Neural cell (in vitro differentiated cells): ENCODE measurements at regions not wholly inside any gene's neighbourhood (a gene's known extent, or its start where the extent isn't known, plus 50 kb on each side); places are given as distances from the start of the nearest gene placed in this dataset.

Source experiments
- H2AFZ ChIP-seq: fragments of 200-600, 300-800 bp; sonication (generic), shearing (Covaris generic); 2 replicates; pipeline ENCODE4 v1.6.0; 2014; ENCODE audit warnings: low read depth, mild to moderate bottlenecking, antibody characterized with exemption, low read length, moderate library complexity
- H3F3A ChIP-seq: fragments of 200-600 bp; shearing (Covaris generic); 2 replicates; pipeline ENCODE4 v1.6.1; 2016; ENCODE audit warnings: mild to moderate bottlenecking, moderate library complexity, mixed read lengths, antibody characterized with exemption, low read length; ENCODE audit not compliant: insufficient read depth, poor library complexity, severe bottlenecking
- H3K27ac ChIP-seq: fragments of 200-600, 300-800 bp; sonication (generic), shearing (Covaris generic); 2 replicates; pipeline ENCODE4 v1.5.1; 2014; ENCODE audit warnings: mild to moderate bottlenecking, low read length, moderate library complexity
- H3K27me3 ChIP-seq: fragments of 300-800, 200-600 bp; sonication (generic), shearing (Covaris generic); 2 replicates; pipeline ENCODE4 v1.6.0; 2014; ENCODE audit warnings: mild to moderate bottlenecking, low read depth, low read length, moderate library complexity; ENCODE audit not compliant: insufficient read depth
- H3K36me3 ChIP-seq: fragments of 300-800, 200-600 bp; sonication (generic), shearing (Covaris generic); 2 replicates; pipeline ENCODE4 v1.5.1; 2014; ENCODE audit warnings: mild to moderate bottlenecking, antibody characterized with exemption, low read length, moderate library complexity; ENCODE audit not compliant: insufficient read depth
- H3K4me2 ChIP-seq: fragments of 300-800, 200-600 bp; sonication (generic), shearing (Covaris generic); 2 replicates; pipeline ENCODE4 v1.6.0; 2014; ENCODE audit warnings: mild to moderate bottlenecking, low read length
- H3K4me3 ChIP-seq: fragments of 300-800, 200-600 bp; sonication (generic), shearing (Covaris generic); 2 replicates; pipeline ENCODE4 v1.5.1; 2014; ENCODE audit warnings: mild to moderate bottlenecking, low read length, moderate library complexity
- H3K79me2 ChIP-seq: fragments of 200-600 bp; shearing (Covaris generic); replicated peaks from 2 replicates; pipeline ENCODE4 v1.6.0; 2014; ENCODE audit warnings: mild to moderate bottlenecking, low read length, moderate library complexity; ENCODE audit not compliant: insufficient read depth
- H3K9ac ChIP-seq: fragments of 300-800, 200-600 bp; sonication (generic), shearing (Covaris generic); 2 replicates; pipeline ENCODE4 v1.6.1; 2016; ENCODE audit warnings: mild to moderate bottlenecking, low read length, mixed read lengths
- H3K9me2 ChIP-seq: fragments of 200-600 bp; shearing (Covaris generic); 2 replicates; pipeline ENCODE4 v1.6.1; 2016; ENCODE audit warnings: mild to moderate bottlenecking, low read length, mixed read lengths; ENCODE audit not compliant: insufficient read depth
- H3K9me3 ChIP-seq: fragments of 200-600, 300-800 bp; sonication (generic), shearing (Covaris generic); 2 replicates; pipeline ENCODE4 v1.6.1; 2016; ENCODE audit warnings: mild to moderate bottlenecking, mixed run types, low read length, moderate library complexity, mixed read lengths
- H4K20me1 ChIP-seq: fragments of 200-600 bp; shearing (Covaris generic); 2 replicates; pipeline ENCODE4 v1.6.1; 2016; ENCODE audit warnings: mild to moderate bottlenecking, mixed run types; ENCODE audit not compliant: insufficient read depth
- EP300 ChIP-seq: fragments of 450-650 bp; conservative IDR thresholded peaks from 2 replicates; pipeline ENCODE4 v1.6.1; 2014; ENCODE audit warnings: antibody characterized with exemption, mild to moderate bottlenecking, moderate library complexity; ENCODE audit not compliant: poor library complexity, severe bottlenecking
- EZH2 ChIP-seq: fragments of 200-600, 300-800 bp; shearing (Covaris generic), sonication (generic); IDR thresholded peaks from 2 replicates; pipeline ENCODE4 v1.6.1; 2014; ENCODE audit warnings: antibody characterized with exemption, low read length, borderline replicate concordance, mild to moderate bottlenecking; ENCODE audit not compliant: insufficient read depth, poor library complexity, severe bottlenecking
- MXI1 ChIP-seq: fragments of 450-650 bp; conservative IDR thresholded peaks from 2 replicates; pipeline ENCODE4 v1.6.1; 2014; ENCODE audit warnings: antibody characterized with exemption, mild to moderate bottlenecking; ENCODE audit not compliant: poor library complexity, severe bottlenecking
- POLR2AphosphoS5 ChIP-seq: IDR thresholded peaks from 2 replicates; pipeline ENCODE4 v1.6.1; 2012
- RAD21 ChIP-seq: fragments of 450-650 bp; conservative IDR thresholded peaks from 2 replicates; pipeline ENCODE4 v1.6.1; 2014; ENCODE audit warnings: antibody characterized with exemption, mild to moderate bottlenecking, moderate library complexity
- SMC3 ChIP-seq: fragments of 450-650 bp; conservative IDR thresholded peaks from 2 replicates; pipeline ENCODE4 v1.6.1; 2014; ENCODE audit warnings: antibody characterized with exemption, mild to moderate bottlenecking, moderate library complexity; ENCODE audit not compliant: poor library complexity
- TAF1 ChIP-seq: IDR thresholded peaks from 2 replicates; pipeline ENCODE4 v1.6.1; 2012; ENCODE audit warnings: low read depth
- TF ChIP-seq, protein P1 (sequence below): IDR thresholded peaks from 2 replicates; pipeline ENCODE4 v1.6.1; 2012; ENCODE audit warnings: borderline replicate concordance
- TF ChIP-seq, protein P2 (sequence below): fragments of 450-650 bp; IDR thresholded peaks from 2 replicates; pipeline ENCODE4 v1.5.1; 2014; ENCODE audit warnings: antibody characterized with exemption, mild to moderate bottlenecking, moderate library complexity; ENCODE audit not compliant: poor library complexity, severe bottlenecking

- H3K4me2 ChIP-seq, result no peak overlapping the region
- no peak overlapping the region for H2AFZ ChIP-seq
- H3K9ac ChIP-seq, result no peak overlapping the region
Observed at GRCh38 chr3:75136100-75136897, 521.8 kb upstream of the CNTN3 start.

DNA sequence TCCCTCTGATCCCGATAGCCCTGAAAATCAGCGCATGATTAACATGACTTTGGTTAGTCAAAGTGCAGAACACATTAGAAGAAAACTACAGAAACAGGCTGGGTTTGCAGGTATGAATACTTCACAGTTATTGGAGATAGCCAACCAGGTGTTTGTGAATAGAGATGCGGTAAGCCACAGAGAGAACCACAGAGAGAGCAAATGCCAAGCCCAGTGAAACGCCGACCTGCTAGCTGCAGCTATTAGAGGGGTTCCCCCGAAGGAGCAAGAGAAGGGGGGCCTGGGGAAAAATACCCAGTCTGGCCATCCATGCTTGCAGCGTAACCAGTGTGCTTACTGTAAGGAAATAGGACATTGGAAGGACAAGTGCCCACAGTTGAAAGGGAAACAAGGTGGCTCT is 523.9 kb upstream of the CNTN3 start:
- H3F3A ChIP-seq, result no peaks in the 10 kb centered on the region
- no peak overlapping the region for H3K4me2 ChIP-seq
- H3K9ac ChIP-seq, result no peak overlapping the region
- H3K36me3 ChIP-seq, result no peaks in the 10 kb centered on the region
- H3K9me3 ChIP-seq, result no peaks in the 10 kb centered on the region
- no peak overlapping the region for H3K4me3 ChIP-seq
- no peaks in the 10 kb centered on the region for H4K20me1 ChIP-seq
- no peaks in the 10 kb centered on the region for H3K27me3 ChIP-seq
- H3K79me2 ChIP-seq, result no peaks in the 10 kb centered on the region
- no peak overlapping the region for H2AFZ ChIP-seq
- TF ChIP-seq, protein P1, sequence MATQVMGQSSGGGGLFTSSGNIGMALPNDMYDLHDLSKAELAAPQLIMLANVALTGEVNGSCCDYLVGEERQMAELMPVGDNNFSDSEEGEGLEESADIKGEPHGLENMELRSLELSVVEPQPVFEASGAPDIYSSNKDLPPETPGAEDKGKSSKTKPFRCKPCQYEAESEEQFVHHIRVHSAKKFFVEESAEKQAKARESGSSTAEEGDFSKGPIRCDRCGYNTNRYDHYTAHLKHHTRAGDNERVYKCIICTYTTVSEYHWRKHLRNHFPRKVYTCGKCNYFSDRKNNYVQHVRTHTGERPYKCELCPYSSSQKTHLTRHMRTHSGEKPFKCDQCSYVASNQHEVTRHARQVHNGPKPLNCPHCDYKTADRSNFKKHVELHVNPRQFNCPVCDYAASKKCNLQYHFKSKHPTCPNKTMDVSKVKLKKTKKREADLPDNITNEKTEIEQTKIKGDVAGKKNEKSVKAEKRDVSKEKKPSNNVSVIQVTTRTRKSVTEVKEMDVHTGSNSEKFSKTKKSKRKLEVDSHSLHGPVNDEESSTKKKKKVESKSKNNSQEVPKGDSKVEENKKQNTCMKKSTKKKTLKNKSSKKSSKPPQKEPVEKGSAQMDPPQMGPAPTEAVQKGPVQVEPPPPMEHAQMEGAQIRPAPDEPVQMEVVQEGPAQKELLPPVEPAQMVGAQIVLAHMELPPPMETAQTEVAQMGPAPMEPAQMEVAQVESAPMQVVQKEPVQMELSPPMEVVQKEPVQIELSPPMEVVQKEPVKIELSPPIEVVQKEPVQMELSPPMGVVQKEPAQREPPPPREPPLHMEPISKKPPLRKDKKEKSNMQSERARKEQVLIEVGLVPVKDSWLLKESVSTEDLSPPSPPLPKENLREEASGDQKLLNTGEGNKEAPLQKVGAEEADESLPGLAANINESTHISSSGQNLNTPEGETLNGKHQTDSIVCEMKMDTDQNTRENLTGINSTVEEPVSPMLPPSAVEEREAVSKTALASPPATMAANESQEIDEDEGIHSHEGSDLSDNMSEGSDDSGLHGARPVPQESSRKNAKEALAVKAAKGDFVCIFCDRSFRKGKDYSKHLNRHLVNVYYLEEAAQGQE, result no peak
- TF ChIP-seq MXI1, result no peak
- TF ChIP-seq TAF1, result no peak
- TF ChIP-seq EP300, result no peak
- no peak for TF ChIP-seq EZH2
- TF ChIP-seq SMC3, result no peak
- no peaks in the 10 kb centered on the region for H3K9me2 ChIP-seq
- H3K27ac ChIP-seq, result no peak overlapping the region

More at GRCh38 chr3:75136100-75136897, 521.8 kb upstream of the CNTN3 start:
- H3K27me3 ChIP-seq, result no peaks in the 10 kb centered on the region
- no peaks in the 10 kb centered on the region for H3K9me2 ChIP-seq
- no peaks in the 10 kb centered on the region for H4K20me1 ChIP-seq
- H3K79me2 ChIP-seq, result no peaks in the 10 kb centered on the region
- H3K4me3 ChIP-seq, result no peak overlapping the region
- no peaks in the 10 kb centered on the region for H3F3A ChIP-seq
- no peaks in the 10 kb centered on the region for H3K9me3 ChIP-seq
- no peaks in the 10 kb centered on the region for H3K36me3 ChIP-seq
- TF ChIP-seq TAF1 (no peak), MXI1 (no peak), RAD21 (no peak), SMC3 (no peak), POLR2AphosphoS5 (no peak), EZH2 (no peak), EP300 (no peak)
- TF ChIP-seq, protein P1, result no peak
- TF ChIP-seq, protein P2, sequence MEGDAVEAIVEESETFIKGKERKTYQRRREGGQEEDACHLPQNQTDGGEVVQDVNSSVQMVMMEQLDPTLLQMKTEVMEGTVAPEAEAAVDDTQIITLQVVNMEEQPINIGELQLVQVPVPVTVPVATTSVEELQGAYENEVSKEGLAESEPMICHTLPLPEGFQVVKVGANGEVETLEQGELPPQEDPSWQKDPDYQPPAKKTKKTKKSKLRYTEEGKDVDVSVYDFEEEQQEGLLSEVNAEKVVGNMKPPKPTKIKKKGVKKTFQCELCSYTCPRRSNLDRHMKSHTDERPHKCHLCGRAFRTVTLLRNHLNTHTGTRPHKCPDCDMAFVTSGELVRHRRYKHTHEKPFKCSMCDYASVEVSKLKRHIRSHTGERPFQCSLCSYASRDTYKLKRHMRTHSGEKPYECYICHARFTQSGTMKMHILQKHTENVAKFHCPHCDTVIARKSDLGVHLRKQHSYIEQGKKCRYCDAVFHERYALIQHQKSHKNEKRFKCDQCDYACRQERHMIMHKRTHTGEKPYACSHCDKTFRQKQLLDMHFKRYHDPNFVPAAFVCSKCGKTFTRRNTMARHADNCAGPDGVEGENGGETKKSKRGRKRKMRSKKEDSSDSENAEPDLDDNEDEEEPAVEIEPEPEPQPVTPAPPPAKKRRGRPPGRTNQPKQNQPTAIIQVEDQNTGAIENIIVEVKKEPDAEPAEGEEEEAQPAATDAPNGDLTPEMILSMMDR, result no peak
- no peak overlapping the region for H3K27ac ChIP-seq
